ENCODE measurements at regions not wholly inside any gene's neighbourhood (a gene's known extent, or its start where the extent isn't known, plus 50 kb on each side); places are given as distances from the start of the nearest gene placed in this dataset.

- Histone ChIP-seq H3K9me3 (ENCODE audit: control extremely low read depth in 1 of 5, control insufficient read depth in 4 of 5, insufficient read depth in 2 of 5, low read depth in 1 of 5, low read length in 4 of 5) (no peaks in the 10 kb centered on the region), H3K36me3 (ENCODE audit: control insufficient read depth in 4 of 4, insufficient read depth in 4 of 4, low read length in 3 of 4) (no peaks in the 10 kb centered on the region), H3K4me3 (ENCODE audit: control insufficient read depth in 1 of 7, extremely low read depth in 1 of 7, insufficient read depth in 4 of 7, low read depth in 2 of 7, low read length in 6 of 7) (no peak overlapping the region), H3K27me3 (replicated peaks in 2 of 5; ENCODE audit: control insufficient read depth in 4 of 5, insufficient read depth in 5 of 5, low read length in 4 of 5) (no peaks in the 10 kb centered on the region), H3K4me1 (ENCODE audit: control extremely low read depth in 1 of 4, control insufficient read depth in 4 of 4, insufficient read depth in 4 of 4, low read length in 3 of 4) (no peaks in the 10 kb centered on the region), H3K27ac (ENCODE audit: insufficient read depth in 1 of 2, low read depth in 1 of 2, low read length in 2 of 2, poor library complexity in 1 of 2, severe bottlenecking in 2 of 2) (no peak overlapping the region)
- no peak for DNase-seq
- ChIA-PET CTCF (no interaction called here), POLR2A (no interaction called here)
- 10% methylated on average over 2 of the region's 3 CpGs for WGBS (ENCODE audit: insufficient coverage)
These were observed 789.9 kb upstream of the KIF2B start for GRCh38 chr17:53032861-53033271.

- Histone ChIP-seq H3K9me3 (ENCODE audit: control extremely low read depth in 1 of 5, control insufficient read depth in 4 of 5, insufficient read depth in 2 of 5, low read depth in 1 of 5, low read length in 4 of 5) (no peaks in the 10 kb centered on the region), H3K4me1 (ENCODE audit: control extremely low read depth in 1 of 4, control insufficient read depth in 4 of 4, insufficient read depth in 4 of 4, low read length in 3 of 4) (no peaks in the 10 kb centered on the region), H3K27ac (ENCODE audit: insufficient read depth in 1 of 2, low read depth in 1 of 2, low read length in 2 of 2, poor library complexity in 1 of 2, severe bottlenecking in 2 of 2) (no peak overlapping the region), H3K27me3 (replicated peaks in 2 of 5; ENCODE audit: control insufficient read depth in 4 of 5, insufficient read depth in 5 of 5, low read length in 4 of 5) (no peaks in the 10 kb centered on the region), H3K4me3 (ENCODE audit: control insufficient read depth in 1 of 7, extremely low read depth in 1 of 7, insufficient read depth in 4 of 7, low read depth in 2 of 7, low read length in 6 of 7) (no peak overlapping the region), H3K36me3 (ENCODE audit: control insufficient read depth in 4 of 4, insufficient read depth in 4 of 4, low read length in 3 of 4) (no peaks in the 10 kb centered on the region)
- CTCF ChIA-PET: no interaction called here
- POLR2A ChIA-PET: no interaction called here
- DNase-seq: no peak
These were observed 805.5 kb upstream of the KIF2B start for GRCh38 chr17:53017227-53017626.

GRCh38 chr17:53016085-53016484 lies 806.6 kb upstream of the KIF2B start:
- Histone ChIP-seq H3K9me3 (ENCODE audit: control extremely low read depth in 1 of 5, control insufficient read depth in 4 of 5, insufficient read depth in 2 of 5, low read depth in 1 of 5, low read length in 4 of 5) (no peaks in the 10 kb centered on the region), H3K27me3 (replicated peaks in 2 of 5; ENCODE audit: control insufficient read depth in 4 of 5, insufficient read depth in 5 of 5, low read length in 4 of 5) (no peaks in the 10 kb centered on the region), H3K4me3 (ENCODE audit: control insufficient read depth in 1 of 7, extremely low read depth in 1 of 7, insufficient read depth in 4 of 7, low read depth in 2 of 7, low read length in 6 of 7) (no peak overlapping the region), H3K4me1 (ENCODE audit: control extremely low read depth in 1 of 4, control insufficient read depth in 4 of 4, insufficient read depth in 4 of 4, low read length in 3 of 4) (no peaks in the 10 kb centered on the region), H3K27ac (ENCODE audit: insufficient read depth in 1 of 2, low read depth in 1 of 2, low read length in 2 of 2, poor library complexity in 1 of 2, severe bottlenecking in 2 of 2) (no peak overlapping the region), H3K36me3 (ENCODE audit: control insufficient read depth in 4 of 4, insufficient read depth in 4 of 4, low read length in 3 of 4) (no peaks in the 10 kb centered on the region)
- ChIA-PET POLR2A (no interaction called here), CTCF (no interaction called here)
- no peak for DNase-seq

GRCh38 chr17:53012364-53012763 lies 810.4 kb upstream of the KIF2B start:
- Histone ChIP-seq H3K27me3 (replicated peaks in 2 of 5; ENCODE audit: control insufficient read depth in 4 of 5, insufficient read depth in 5 of 5, low read length in 4 of 5) (no peaks in the 10 kb centered on the region), H3K27ac (ENCODE audit: insufficient read depth in 1 of 2, low read depth in 1 of 2, low read length in 2 of 2, poor library complexity in 1 of 2, severe bottlenecking in 2 of 2) (no peak overlapping the region), H3K4me1 (ENCODE audit: control extremely low read depth in 1 of 4, control insufficient read depth in 4 of 4, insufficient read depth in 4 of 4, low read length in 3 of 4) (no peaks in the 10 kb centered on the region), H3K36me3 (ENCODE audit: control insufficient read depth in 4 of 4, insufficient read depth in 4 of 4, low read length in 3 of 4) (no peaks in the 10 kb centered on the region), H3K4me3 (ENCODE audit: control insufficient read depth in 1 of 7, extremely low read depth in 1 of 7, insufficient read depth in 4 of 7, low read depth in 2 of 7, low read length in 6 of 7) (no peak overlapping the region), H3K9me3 (ENCODE audit: control extremely low read depth in 1 of 5, control insufficient read depth in 4 of 5, insufficient read depth in 2 of 5, low read depth in 1 of 5, low read length in 4 of 5) (no peaks in the 10 kb centered on the region)
- POLR2A ChIA-PET: no interaction called here
- CTCF ChIA-PET: no interaction called here
- WGBS (ENCODE audit: insufficient coverage): 85% methylated on average over 1 of the region's 2 CpGs
- DNase-seq: no peak

- no peak for DNase-seq
- ChIA-PET POLR2A (no interaction called here), CTCF (no interaction called here)
- WGBS (ENCODE audit: insufficient coverage): 89% methylated on average over 1 of the region's 1 CpG
- H3K9me3 ChIP-seq (ENCODE audit: control extremely low read depth in 1 of 5, control insufficient read depth in 4 of 5, insufficient read depth in 2 of 5, low read depth in 1 of 5, low read length in 4 of 5): no peaks in the 10 kb centered on the region
- no peaks in the 10 kb centered on the region for H3K27me3 ChIP-seq (replicated peaks in 2 of 5; ENCODE audit: control insufficient read depth in 4 of 5, insufficient read depth in 5 of 5, low read length in 4 of 5)
- H3K4me1 ChIP-seq (ENCODE audit: control extremely low read depth in 1 of 4, control insufficient read depth in 4 of 4, insufficient read depth in 4 of 4, low read length in 3 of 4): no peaks in the 10 kb centered on the region
- no peak overlapping the region for H3K4me3 ChIP-seq (ENCODE audit: control insufficient read depth in 1 of 7, extremely low read depth in 1 of 7, insufficient read depth in 4 of 7, low read depth in 2 of 7, low read length in 6 of 7)
- H3K36me3 ChIP-seq (ENCODE audit: control insufficient read depth in 4 of 4, insufficient read depth in 4 of 4, low read length in 3 of 4): no peaks in the 10 kb centered on the region
- no peak overlapping the region for H3K27ac ChIP-seq (ENCODE audit: insufficient read depth in 1 of 2, low read depth in 1 of 2, low read length in 2 of 2, poor library complexity in 1 of 2, severe bottlenecking in 2 of 2)
These were observed 816.7 kb upstream of the KIF2B start for GRCh38 chr17:53006006-53006405.

- Histone ChIP-seq H3K4me1 (ENCODE audit: control extremely low read depth in 1 of 4, control insufficient read depth in 4 of 4, insufficient read depth in 4 of 4, low read length in 3 of 4) (no peaks in the 10 kb centered on the region), H3K27ac (ENCODE audit: insufficient read depth in 1 of 2, low read depth in 1 of 2, low read length in 2 of 2, poor library complexity in 1 of 2, severe bottlenecking in 2 of 2) (no peak overlapping the region), H3K9me3 (ENCODE audit: control extremely low read depth in 1 of 5, control insufficient read depth in 4 of 5, insufficient read depth in 2 of 5, low read depth in 1 of 5, low read length in 4 of 5) (no peaks in the 10 kb centered on the region), H3K27me3 (replicated peaks in 2 of 5; ENCODE audit: control insufficient read depth in 4 of 5, insufficient read depth in 5 of 5, low read length in 4 of 5) (no peaks in the 10 kb centered on the region), H3K4me3 (ENCODE audit: control insufficient read depth in 1 of 7, extremely low read depth in 1 of 7, insufficient read depth in 4 of 7, low read depth in 2 of 7, low read length in 6 of 7) (no peak overlapping the region), H3K36me3 (ENCODE audit: control insufficient read depth in 4 of 4, insufficient read depth in 4 of 4, low read length in 3 of 4) (no peaks in the 10 kb centered on the region)
- no peak for DNase-seq
- ChIA-PET POLR2A (no interaction called here), CTCF (no interaction called here)
These were observed 817.8 kb upstream of the KIF2B start for GRCh38 chr17:53004902-53005301.

- WGBS (ENCODE audit: insufficient coverage): no CpG with 5 or more reads among the region's 3 CpGs
- peaks cover 0 to 3% (median 2%) of the 10 kb centered on the region in 5 experiments for H3K9me3 ChIP-seq (ENCODE audit: control extremely low read depth in 1 of 5, control insufficient read depth in 4 of 5, insufficient read depth in 2 of 5, low read depth in 1 of 5, low read length in 4 of 5)
- no peaks in the 10 kb centered on the region for H3K36me3 ChIP-seq (ENCODE audit: control insufficient read depth in 4 of 4, insufficient read depth in 4 of 4, low read length in 3 of 4)
- no peak overlapping the region for H3K4me3 ChIP-seq (ENCODE audit: control insufficient read depth in 1 of 7, extremely low read depth in 1 of 7, insufficient read depth in 4 of 7, low read depth in 2 of 7, low read length in 6 of 7)
- ChIA-PET POLR2A (no interaction called here), CTCF (no interaction called here)
- H3K4me1 ChIP-seq (ENCODE audit: control extremely low read depth in 1 of 4, control insufficient read depth in 4 of 4, insufficient read depth in 4 of 4, low read length in 3 of 4): no peaks in the 10 kb centered on the region
- no peaks in the 10 kb centered on the region for H3K27me3 ChIP-seq (replicated peaks in 2 of 5; ENCODE audit: control insufficient read depth in 4 of 5, insufficient read depth in 5 of 5, low read length in 4 of 5)
- no peak overlapping the region for H3K27ac ChIP-seq (ENCODE audit: insufficient read depth in 1 of 2, low read depth in 1 of 2, low read length in 2 of 2, poor library complexity in 1 of 2, severe bottlenecking in 2 of 2)
- DNase-seq: no peak
These were observed 826.8 kb upstream of the KIF2B start for GRCh38 chr17:52995881-52996280.

- POLR2A ChIA-PET: no interaction called here
- no peaks in the 10 kb centered on the region for H3K4me1 ChIP-seq (ENCODE audit: control extremely low read depth in 1 of 4, control insufficient read depth in 4 of 4, insufficient read depth in 4 of 4, low read length in 3 of 4)
- no peak overlapping the region for H3K27ac ChIP-seq (ENCODE audit: insufficient read depth in 1 of 2, low read depth in 1 of 2, low read length in 2 of 2, poor library complexity in 1 of 2, severe bottlenecking in 2 of 2)
- H3K36me3 ChIP-seq (ENCODE audit: control insufficient read depth in 4 of 4, insufficient read depth in 4 of 4, low read length in 3 of 4): no peaks in the 10 kb centered on the region
- H3K4me3 ChIP-seq (ENCODE audit: control insufficient read depth in 1 of 7, extremely low read depth in 1 of 7, insufficient read depth in 4 of 7, low read depth in 2 of 7, low read length in 6 of 7): no peak overlapping the region
- no peaks in the 10 kb centered on the region for H3K27me3 ChIP-seq (replicated peaks in 2 of 5; ENCODE audit: control insufficient read depth in 4 of 5, insufficient read depth in 5 of 5, low read length in 4 of 5)
- CTCF ChIA-PET: no interaction called here
- no CpG with 5 or more reads among the region's 1 CpG for WGBS (ENCODE audit: insufficient coverage)
- DNase-seq: no peak
- H3K9me3 ChIP-seq (ENCODE audit: control extremely low read depth in 1 of 5, control insufficient read depth in 4 of 5, insufficient read depth in 2 of 5, low read depth in 1 of 5, low read length in 4 of 5): peaks cover 0 to 3% (median 2%) of the 10 kb centered on the region in 5 experiments
These were observed 827.6 kb upstream of the KIF2B start for GRCh38 chr17:52995147-52995546.
